Urothelium cell line (cell line): ENCODE measurements at regions not wholly inside any gene's neighbourhood (a gene's known extent, or its start where the extent isn't known, plus 50 kb on each side); places are given as distances from the start of the nearest gene placed in this dataset.
"Not testable (repeated sequence)": the region's sequence is repeated elsewhere in the genome, so short reads cannot be mapped to it uniquely, and the experiment has no call there.

ENCODE experiments used
- DNase-seq: peaks from one replicate; pipeline ENCODE4 v3.0.0; 2011; ENCODE audit warnings: low spot score, mixed read lengths
- FAIRE-seq: peaks from 2 replicates; lab custom pipeline; 2011; peaks lifted over from hg19 to GRCh38; lab: Jason Lieb, UNC

- DNase-seq (no peak), FAIRE-seq (no peak)
Observed at GRCh38 chrX:114095789-114096188, 488.1 kb upstream of the HTR2C start.

DNA sequence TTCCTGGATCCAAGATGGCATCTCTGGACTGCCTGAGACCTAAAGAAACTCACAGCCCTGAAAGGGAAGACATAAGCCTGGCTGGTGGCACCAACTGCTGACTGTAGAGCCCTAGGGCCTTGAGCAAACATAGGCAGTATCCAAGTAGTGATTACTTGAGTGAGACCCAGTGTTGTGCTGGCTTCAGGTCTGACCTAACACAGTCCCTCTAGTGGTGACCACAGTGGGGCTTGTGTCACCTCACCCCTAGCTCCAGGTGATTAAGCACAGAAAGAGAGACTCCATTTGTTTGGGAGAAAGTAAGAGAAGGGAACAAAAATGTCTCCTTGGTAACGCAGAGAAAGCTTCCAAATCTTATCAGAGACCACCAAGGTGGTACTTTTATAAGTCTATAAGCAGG, 496.3 kb upstream of the HTR2C start:
- DNase-seq (no peak), FAIRE-seq (no peak)

- no peak for FAIRE-seq
- no peak for DNase-seq
Observed at GRCh38 chrX:114077773-114078172, 506.1 kb upstream of the HTR2C start.

GRCh38 chrX:114075073-114075673, 508.7 kb upstream of the HTR2C start:
- no peak for FAIRE-seq
- DNase-seq = no peak

- DNase-seq (no peak), FAIRE-seq (no peak)
Observed at GRCh38 chrX:114073926-114074325, 510.0 kb upstream of the HTR2C start.

- FAIRE-seq = no peak
- DNase-seq = no peak
Observed at GRCh38 chrX:114071412-114071811, 512.5 kb upstream of the HTR2C start.

- no peak for FAIRE-seq
- DNase-seq = no peak
Observed at GRCh38 chrX:114065577-114066223, 518.2 kb upstream of the HTR2C start.

DNA sequence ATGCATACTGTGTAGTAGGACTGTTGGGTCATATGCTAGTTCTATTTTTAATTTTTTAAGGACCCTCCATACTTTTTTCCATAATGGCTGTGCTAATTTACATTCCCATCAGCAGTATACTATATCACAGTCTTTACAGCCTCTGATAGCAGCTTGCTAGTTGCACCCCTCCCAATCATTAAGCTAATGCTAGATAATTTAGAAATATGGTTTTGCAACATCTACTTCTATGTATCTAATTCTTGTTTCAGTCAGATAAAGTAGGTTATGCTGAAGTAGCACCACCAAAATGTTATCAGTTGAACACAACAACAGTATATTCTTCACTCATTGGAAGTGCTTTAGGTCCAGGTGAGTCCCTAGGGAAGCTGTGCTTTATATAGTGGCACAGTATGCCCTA, 522.7 kb upstream of the HTR2C start:
- DNase-seq = no peak
- FAIRE-seq = no peak

GRCh38 chrX:114058988-114059418, 524.9 kb upstream of the HTR2C start:
- DNase-seq (no peak), FAIRE-seq (no peak)

DNA sequence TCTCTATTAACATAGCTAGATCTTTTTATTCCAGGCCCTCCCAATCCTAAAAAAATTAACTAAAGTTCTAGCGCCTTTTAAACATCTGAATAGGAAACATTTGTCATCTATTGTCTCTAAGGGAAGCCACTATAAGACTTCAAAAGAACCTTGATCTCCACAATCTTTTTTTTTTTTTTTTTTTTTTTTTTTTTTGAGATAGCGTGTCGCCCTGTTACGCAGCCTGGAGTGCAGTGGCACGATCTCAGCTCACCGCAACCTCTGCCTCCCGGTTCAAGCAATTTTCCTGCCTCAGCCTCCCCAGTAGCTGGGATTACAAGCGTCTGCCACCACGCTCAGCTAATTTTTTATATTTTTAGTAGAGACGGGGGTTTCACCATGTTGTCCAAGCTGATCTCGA, 526.5 kb upstream of the HTR2C start:
- not testable (repeated sequence) for FAIRE-seq, DNase-seq

- FAIRE-seq (no peak), DNase-seq (no peak)
Observed at GRCh38 chrX:114051667-114052315, 532.1 kb upstream of the HTR2C start.

- DNase-seq (no peak), FAIRE-seq (no peak)
Observed at GRCh38 chrX:114050075-114050796, 533.6 kb upstream of the HTR2C start.

GRCh38 chrX:114049063-114049462, 534.8 kb upstream of the HTR2C start:
- no peak for DNase-seq
- no peak for FAIRE-seq

DNA sequence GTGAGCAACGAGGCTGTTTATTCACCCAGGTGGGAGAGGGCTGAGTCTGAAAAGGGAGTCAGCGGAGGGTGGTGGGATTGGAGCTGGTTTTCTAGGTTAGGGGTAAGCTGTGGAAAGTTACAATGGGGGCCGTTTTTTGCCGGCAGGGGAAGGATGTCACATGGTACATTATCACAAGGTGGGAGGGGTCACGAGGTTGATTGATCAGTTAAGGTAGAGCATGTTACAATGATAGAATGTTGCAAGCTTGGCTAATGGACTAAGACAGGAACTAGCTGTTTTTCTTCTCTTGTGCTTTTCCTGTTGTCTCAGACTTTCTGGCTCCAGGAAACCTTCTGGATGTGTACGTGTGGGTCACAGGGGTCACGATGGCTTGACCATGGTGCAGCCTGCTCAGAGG, 536.3 kb upstream of the HTR2C start:
- FAIRE-seq (no peak), DNase-seq (no peak)

DNA sequence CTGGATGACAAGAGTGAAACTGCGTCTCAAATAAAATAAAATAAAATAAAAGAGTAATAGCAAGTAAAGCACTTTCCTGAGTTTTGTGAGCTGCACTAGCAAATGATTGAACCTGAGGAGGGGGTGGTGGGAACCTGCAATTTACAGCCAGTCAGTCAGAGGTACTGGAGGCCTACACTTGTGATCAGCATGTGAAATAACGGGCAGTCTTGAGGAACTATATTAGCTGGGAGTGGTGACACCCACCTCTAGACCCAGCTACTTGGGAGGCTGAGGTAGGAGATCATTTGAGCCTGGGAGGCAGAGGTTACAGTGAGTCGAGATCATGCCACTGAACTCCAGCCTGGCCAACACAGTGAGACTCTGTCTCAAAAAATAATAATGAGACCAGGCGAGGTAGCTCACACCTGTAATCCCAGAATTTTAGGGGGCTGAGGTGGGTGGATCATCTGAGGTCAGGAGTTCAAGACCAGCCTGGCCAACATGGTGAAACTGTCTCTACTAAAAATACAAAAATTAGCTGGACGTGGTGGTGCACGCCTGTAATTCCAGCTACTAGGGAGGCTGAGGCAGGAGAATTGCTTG, 537.1 kb upstream of the HTR2C start:
- no peak for DNase-seq
- no peak for FAIRE-seq

DNA sequence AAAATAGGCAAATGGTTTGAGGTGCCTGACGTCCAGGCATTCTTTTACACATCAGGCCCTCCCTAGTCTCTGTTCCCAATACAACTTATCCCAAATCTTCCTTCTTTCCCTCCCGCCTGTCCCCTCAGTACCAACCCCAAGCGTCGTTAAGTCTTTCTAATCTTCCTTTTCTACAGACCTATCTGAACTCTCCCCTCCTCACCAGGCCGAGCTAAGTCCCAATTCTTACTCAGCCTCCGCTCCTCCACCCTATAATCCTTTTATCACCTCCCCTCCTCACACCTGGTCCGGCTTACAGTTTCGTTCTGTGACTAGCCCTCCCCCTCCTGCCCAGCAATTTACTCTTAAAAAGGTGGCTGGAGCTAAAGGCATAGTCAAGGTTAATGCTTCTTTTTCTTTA, 542.4 kb upstream of the HTR2C start:
- FAIRE-seq, DNase-seq: not testable (repeated sequence)

DNA sequence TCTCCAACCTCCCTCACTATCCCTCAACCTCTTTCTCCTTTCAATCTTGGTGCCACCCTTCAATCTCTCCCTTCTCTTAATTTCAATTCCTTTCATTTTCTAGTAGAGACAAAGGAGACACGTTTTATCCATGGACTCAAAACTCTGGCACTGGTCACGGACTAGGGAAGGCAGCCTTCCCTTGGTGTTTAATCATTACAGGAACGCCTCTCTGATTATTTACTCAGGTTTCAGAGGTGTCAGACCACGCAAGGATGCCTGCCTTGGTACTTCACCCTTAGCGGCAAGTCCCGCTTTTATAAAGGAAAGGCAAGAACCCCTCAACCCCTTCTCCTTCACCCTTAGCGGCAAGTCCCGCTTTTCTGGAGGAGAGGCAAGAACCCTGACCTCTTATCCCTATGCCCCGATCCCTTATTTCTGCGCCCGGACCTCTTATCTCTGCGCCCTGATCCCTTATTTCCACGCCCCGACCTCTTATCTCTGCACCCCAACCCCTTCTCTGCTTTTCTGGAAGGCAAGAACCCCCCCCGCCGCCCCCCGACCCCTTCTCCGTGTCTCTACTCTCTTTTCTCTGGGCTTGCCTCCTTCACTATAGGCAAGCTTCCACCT, 543.1 kb upstream of the HTR2C start:
- not testable (repeated sequence) for DNase-seq, FAIRE-seq

DNA sequence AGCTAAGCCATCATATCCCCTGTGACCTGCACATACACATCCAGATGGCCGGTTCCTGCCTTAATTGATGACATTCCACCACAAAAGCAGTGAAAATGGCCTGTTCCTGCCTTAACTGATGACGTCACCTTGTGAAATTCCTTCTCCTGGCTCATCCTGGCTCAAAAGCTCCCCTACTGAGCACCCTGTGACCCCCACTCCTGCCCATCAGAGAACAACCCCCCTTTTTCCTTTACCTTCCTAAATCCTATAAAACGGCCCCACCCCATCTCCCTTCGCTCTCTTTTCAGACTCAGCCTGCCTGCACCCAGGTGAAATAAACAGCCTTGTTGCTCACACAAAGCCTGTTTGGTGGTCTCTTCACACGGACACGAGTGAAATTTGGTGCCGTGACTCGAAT, 543.8 kb upstream of the HTR2C start:
- not testable (repeated sequence) for FAIRE-seq, DNase-seq

GRCh38 chrX:114038358-114038757, 545.5 kb upstream of the HTR2C start:
- DNase-seq (no peak), FAIRE-seq (no peak)

DNA sequence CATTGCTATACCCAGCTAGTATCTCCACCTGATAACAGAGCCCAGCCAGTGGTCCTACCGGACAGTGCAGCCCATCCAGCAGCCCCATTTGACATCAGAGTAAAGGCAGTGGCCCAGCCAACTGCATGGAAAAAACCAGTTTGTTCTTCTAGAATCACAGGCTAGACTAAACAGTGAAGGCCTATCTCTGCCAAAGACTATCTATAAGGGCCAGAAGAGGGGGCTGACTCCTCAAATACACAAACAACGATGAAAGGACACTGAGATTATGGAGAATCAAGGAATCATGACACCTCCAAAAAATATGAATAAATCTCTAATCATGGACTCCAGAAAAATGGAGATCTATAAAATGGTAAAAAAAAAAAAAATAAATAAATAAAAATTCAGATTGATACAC, 546.4 kb upstream of the HTR2C start:
- FAIRE-seq (no peak), DNase-seq (no peak)
